ENCODE measurements at regions not wholly inside any gene's neighbourhood (a gene's known extent, or its start where the extent isn't known, plus 50 kb on each side); places are given as distances from the start of the nearest gene placed in this dataset.

- Histone ChIP-seq H3K4me1 (no peaks in the 10 kb centered on the region), H3K36me3 (no peaks in the 10 kb centered on the region), H3K9ac (ENCODE audit: low read depth in 2 of 2, low read length in 2 of 2) (no peak overlapping the region), H3K27me3 (no peaks in the 10 kb centered on the region), H3K4me3 (no peak overlapping the region), H3K27ac (no peak overlapping the region), H3K9me3 (no peaks in the 10 kb centered on the region)
- intact Hi-C loops (cut with DNase I): no loop called here
- no peak for TF ChIP-seq CTCF (IDR thresholded peaks at IDR 0.05)
- no peak for DNase-seq
Observed at GRCh38 chr15:47614360-47615011, 102.8 kb upstream of the SEMA6D start.

GRCh38 chr15:47616876-47617275 lies 100.4 kb upstream of the SEMA6D start:
- TF ChIP-seq CTCF (IDR thresholded peaks at IDR 0.05): no peak
- no peaks in the 10 kb centered on the region for H3K27me3 ChIP-seq
- H3K9ac ChIP-seq (ENCODE audit: low read depth in 2 of 2, low read length in 2 of 2): no peak overlapping the region
- intact Hi-C loops (cut with DNase I): no loop called here
- no peaks in the 10 kb centered on the region for H3K4me1 ChIP-seq
- H3K9me3 ChIP-seq: no peaks in the 10 kb centered on the region
- no peak overlapping the region for H3K4me3 ChIP-seq
- H3K36me3 ChIP-seq: no peaks in the 10 kb centered on the region
- no peak for DNase-seq
- H3K27ac ChIP-seq: no peak overlapping the region

- Histone ChIP-seq H3K4me1 (no peaks in the 10 kb centered on the region), H3K27me3 (no peaks in the 10 kb centered on the region), H3K27ac (no peak overlapping the region), H3K36me3 (no peaks in the 10 kb centered on the region), H3K9me3 (no peaks in the 10 kb centered on the region), H3K4me3 (no peak overlapping the region), H3K9ac (ENCODE audit: low read depth in 2 of 2, low read length in 2 of 2) (no peak overlapping the region)
- intact Hi-C loops (cut with DNase I): no loop called here
- TF ChIP-seq CTCF (IDR thresholded peaks at IDR 0.05): no peak
- no peak for DNase-seq
Observed at GRCh38 chr15:47618241-47618640, 99.1 kb upstream of the SEMA6D start.

- Histone ChIP-seq H3K36me3 (no peaks in the 10 kb centered on the region), H3K9ac (ENCODE audit: low read depth in 2 of 2, low read length in 2 of 2) (no peak overlapping the region), H3K9me3 (no peaks in the 10 kb centered on the region), H3K4me3 (no peak overlapping the region), H3K27me3 (no peaks in the 10 kb centered on the region), H3K27ac (no peak overlapping the region), H3K4me1 (no peaks in the 10 kb centered on the region)
- DNase-seq: peak; percentile 23
- no peak for TF ChIP-seq CTCF (IDR thresholded peaks at IDR 0.05)
- intact Hi-C loops (cut with DNase I): no loop called here
Observed at GRCh38 chr15:47620960-47621681, 96.2 kb upstream of the SEMA6D start.

- no peaks in the 10 kb centered on the region for H3K9me3 ChIP-seq
Observed at GRCh38 chr15:47622055-47622454, 95.2 kb upstream of the SEMA6D start.

More at GRCh38 chr15:47622055-47622454, 95.2 kb upstream of the SEMA6D start:
- no peak for DNase-seq
- H3K9ac ChIP-seq (ENCODE audit: low read depth in 2 of 2, low read length in 2 of 2): no peak overlapping the region
- H3K27me3 ChIP-seq: no peaks in the 10 kb centered on the region
- H3K4me3 ChIP-seq: no peak overlapping the region
- no peaks in the 10 kb centered on the region for H3K36me3 ChIP-seq
- intact Hi-C loops (cut with DNase I): no loop called here
- H3K4me1 ChIP-seq: no peaks in the 10 kb centered on the region
- H3K27ac ChIP-seq: no peak overlapping the region
- TF ChIP-seq CTCF (IDR thresholded peaks at IDR 0.05): no peak

All from colonic mucosa (tissue), 4 donors.